ENCODE measurements at regions not wholly inside any gene's neighbourhood (a gene's known extent, or its start where the extent isn't known, plus 50 kb on each side); places are given as distances from the start of the nearest gene placed in this dataset.

GRCh38 chr5:179472641-179473040 is 77.7 kb upstream of the RUFY1 start:
- CTCF ChIA-PET: no interaction called here
- no TSS peak for BruUV-seq (replicated peaks)

More at GRCh38 chr5:179472641-179473040, 77.7 kb upstream of the RUFY1 start:
- ChIA-PET SMC1A (ENCODE audit: uncharacterized antibody, unreplicated experiment) (no interaction called here), RAD21 (ENCODE audit: unreplicated experiment) (no interaction called here), POLR2A (no interaction called here)
- ATAC-seq (no peak), DNase-seq (ENCODE audit: low read depth, low spot score) (no peak), FAIRE-seq (no peak)
- no peaks in the 10 kb centered on the region for H3K79me2 ChIP-seq (ENCODE audit: control insufficient read depth, insufficient read depth, low read length)
- no peak overlapping the region for H3K4me3 ChIP-seq
- H2AFZ ChIP-seq (ENCODE audit: control insufficient read depth, low read depth, low read length): no peak overlapping the region
- intact Hi-C loops (cut with micrococcal nuclease; ENCODE audit: unreplicated experiment): no loop called here
- no peaks in the 10 kb centered on the region; the same call in 2 of the 3 replicates for H3K9me3 ChIP-seq (replicated peaks; ENCODE audit: control insufficient read depth, insufficient read depth, low read length)
- no peaks in the 10 kb centered on the region; a peak in 1 of 4 replicates for H3K27me3 ChIP-seq (replicated peaks in 1 of 2; ENCODE audit: control insufficient read depth in 2 of 2, insufficient read depth in 2 of 2, low read length in 1 of 2)
- no peak for TF ChIP-seq CHD4 (IDR thresholded peaks at IDR 0.05)
- no peak for TF ChIP-seq NBN (IDR thresholded peaks at IDR 0.05)
- no peak for TF ChIP-seq REST (IDR thresholded peaks at IDR 0.05; ENCODE audit: low read depth, low read length)
- no peak for TF ChIP-seq BRCA1 (IDR thresholded peaks at IDR 0.05; ENCODE audit: low read depth, low read length)
- TF ChIP-seq ZNF384 (IDR thresholded peaks at IDR 0.05; ENCODE audit: borderline replicate concordance, low read depth, low read length): no peak
- TF ChIP-seq SRF (IDR thresholded peaks at IDR 0.05; ENCODE audit: low read depth in 2 of 2, low read length in 2 of 2): no peak
- no peak for TF ChIP-seq FOS (IDR thresholded peaks at IDR 0.05; ENCODE audit: borderline replicate concordance, extremely low read depth, insufficient read length)
- no peak for TF ChIP-seq ESRRA (IDR thresholded peaks at IDR 0.05; ENCODE audit: low read length)
- TF ChIP-seq JUNB (IDR thresholded peaks at IDR 0.05): no peak
- TF ChIP-seq USF2 (IDR thresholded peaks at IDR 0.05; ENCODE audit: borderline replicate concordance, low read depth, low read length): no peak
- no peak for TF ChIP-seq MEF2A (IDR thresholded peaks at IDR 0.05; ENCODE audit: insufficient read depth, low read depth, low read length)
- no peak for TF ChIP-seq BCL3 (IDR thresholded peaks at IDR 0.05; ENCODE audit: borderline replicate concordance, insufficient read depth, low read depth, low read length, poor library complexity, severe bottlenecking)
- in situ Hi-C loops (cut with MboI): no loop called here
- H3K9ac ChIP-seq (ENCODE audit: control insufficient read depth, insufficient read depth, low read length): no peak overlapping the region
- H3K27ac ChIP-seq (ENCODE audit: control insufficient read depth, insufficient read depth): no peak overlapping the region
- no peaks in the 10 kb centered on the region for H4K20me1 ChIP-seq (ENCODE audit: control insufficient read depth, insufficient read depth)
- WGBS (ENCODE audit: insufficient coverage, insufficient replicate concordance, low lambda C conversion rate, missing lambda C conversion rate): 32% methylated on average over 18 of the region's 18 CpGs
- H3K4me1 ChIP-seq (ENCODE audit: control insufficient read depth, insufficient read depth, low read length): no peaks in the 10 kb centered on the region
- no peak overlapping the region for H3K4me2 ChIP-seq (ENCODE audit: control insufficient read depth, insufficient read depth)
- H3K36me3 ChIP-seq (ENCODE audit: control insufficient read depth in 2 of 2, insufficient read depth in 2 of 2, low read length in 1 of 2): no peaks in the 10 kb centered on the region
